Stimulated activated CD4-positive, alpha-beta T cell treated with anti-CD3 and anti-CD28 coated beads, Interleukin-15, amount 100 ng/mL, for 1 hour (primary cell): ENCODE measurements at regions not wholly inside any gene's neighbourhood (a gene's known extent, or its start where the extent isn't known, plus 50 kb on each side); places are given as distances from the start of the nearest gene placed in this dataset.

Experiments
- DNase-seq, 2 donors: peaks; one replicate each; pipeline ENCODE4 v3.0.0-alpha.2; 2020; ENCODE audit warnings: low read depth in 1 of 2, low spot score in 1 of 2

- no peak for DNase-seq
Measured at GRCh38 chr6:40268166-40268565, 319.0 kb downstream of the LRFN2 start.

GRCh38 chr6:40265615-40266014, 321.5 kb downstream of the LRFN2 start:
- DNase-seq: no peak

GRCh38 chr6:40263970-40264369, 323.2 kb downstream of the LRFN2 start:
- no peak for DNase-seq

GRCh38 chr6:40262363-40262762, 324.8 kb downstream of the LRFN2 start:
- no peak for DNase-seq

GRCh38 chr6:40258531-40258930, 324.3 kb upstream of the MOCS1 start:
- no peak for DNase-seq

- no peak for DNase-seq
Measured at GRCh38 chr6:40256831-40257230, 322.6 kb upstream of the MOCS1 start.

- no peak for DNase-seq
Measured at GRCh38 chr6:40256224-40256623, 322.0 kb upstream of the MOCS1 start.

- DNase-seq: no peak
Measured at GRCh38 chr6:40253420-40253819, 319.2 kb upstream of the MOCS1 start.

GRCh38 chr6:40252531-40253258, 318.4 kb upstream of the MOCS1 start:
- DNase-seq: no peak

GRCh38 chr6:40251637-40252300, 317.5 kb upstream of the MOCS1 start:
- DNase-seq: no peak

- DNase-seq: no peak
Measured at GRCh38 chr6:40249935-40250334, 315.7 kb upstream of the MOCS1 start.

- DNase-seq: no peak
Measured at GRCh38 chr6:40247516-40248115, 313.4 kb upstream of the MOCS1 start.

- DNase-seq: no peak
Measured at GRCh38 chr6:40244699-40245098, 310.4 kb upstream of the MOCS1 start.

GRCh38 chr6:40232698-40233097, 298.4 kb upstream of the MOCS1 start:
- DNase-seq: no peak

GRCh38 chr6:40227735-40228134, 293.5 kb upstream of the MOCS1 start:
- DNase-seq: no peak

- no peak for DNase-seq
Measured at GRCh38 chr6:40222354-40222753, 288.1 kb upstream of the MOCS1 start.

GRCh38 chr6:40219799-40220198, 285.5 kb upstream of the MOCS1 start:
- no peak for DNase-seq

GRCh38 chr6:40210628-40211056, 276.4 kb upstream of the MOCS1 start:
- no peak for DNase-seq

GRCh38 chr6:40205801-40206200, 271.5 kb upstream of the MOCS1 start:
- no peak for DNase-seq

GRCh38 chr6:40205004-40205403, 270.7 kb upstream of the MOCS1 start:
- no peak for DNase-seq

GRCh38 chr6:40197371-40197770, 263.1 kb upstream of the MOCS1 start:
- no peak for DNase-seq

GRCh38 chr6:40196135-40196518, 261.9 kb upstream of the MOCS1 start:
- no peak for DNase-seq
